ENCODE measurements at regions not wholly inside any gene's neighbourhood (a gene's known extent, or its start where the extent isn't known, plus 50 kb on each side); places are given as distances from the start of the nearest gene placed in this dataset.

DNA sequence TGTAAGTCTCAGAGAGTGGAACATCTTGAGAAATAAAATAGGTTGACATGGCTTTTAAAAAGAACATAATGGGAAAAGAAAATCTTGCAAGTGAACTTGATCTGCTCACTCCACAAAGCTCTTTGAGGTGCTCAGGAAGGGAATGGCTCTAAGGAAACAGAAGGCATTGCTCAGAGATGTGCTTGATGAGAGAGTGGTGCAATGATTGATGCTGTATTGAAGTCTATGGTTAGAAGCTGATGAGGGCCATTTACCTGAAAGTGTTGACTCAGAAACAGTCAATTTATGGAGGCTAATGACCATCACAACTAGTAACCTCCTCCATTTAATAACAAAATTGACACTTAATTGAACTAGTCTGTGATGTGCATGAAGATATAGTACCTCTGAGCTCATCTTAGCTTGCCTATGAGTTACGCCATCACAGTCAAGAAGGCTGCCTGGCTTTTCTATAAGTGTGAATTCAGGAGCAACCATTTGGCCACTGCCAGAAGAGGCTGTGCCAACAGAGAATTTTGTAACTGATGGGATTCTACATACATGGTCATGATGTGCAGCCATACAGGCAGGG is 639.1 kb downstream of the JRKL start:
- Histone ChIP-seq H2AFZ (ENCODE audit: low read length) (no peak overlapping the region), H3K36me3 (ENCODE audit: insufficient read depth, low read length) (no peaks in the 10 kb centered on the region), H4K20me1 (ENCODE audit: insufficient read depth, low read length) (no peaks in the 10 kb centered on the region), H3K27me3 (ENCODE audit: insufficient read depth, low read length) (no peaks in the 10 kb centered on the region), H3K79me2 (ENCODE audit: insufficient read depth, low read length) (no peaks in the 10 kb centered on the region), H3K4me3 (ENCODE audit: insufficient read depth, low read length) (no peak overlapping the region), H3K9me3 (ENCODE audit: low read depth, low read length) (no peaks in the 10 kb centered on the region), H3K4me1 (ENCODE audit: insufficient read depth, low read length) (no peaks in the 10 kb centered on the region), H3K4me2 (ENCODE audit: insufficient read depth, low read length) (no peak overlapping the region), H3K27ac (ENCODE audit: low read depth, low read length) (no peak overlapping the region)
- TF ChIP-seq CTCF (IDR thresholded peaks at IDR 0.05; ENCODE audit: extremely low read depth, low read depth, low read length) = no peak
- no peak for DNase-seq (ENCODE audit: insufficient read length, low spot score, missing footprints)

DNA sequence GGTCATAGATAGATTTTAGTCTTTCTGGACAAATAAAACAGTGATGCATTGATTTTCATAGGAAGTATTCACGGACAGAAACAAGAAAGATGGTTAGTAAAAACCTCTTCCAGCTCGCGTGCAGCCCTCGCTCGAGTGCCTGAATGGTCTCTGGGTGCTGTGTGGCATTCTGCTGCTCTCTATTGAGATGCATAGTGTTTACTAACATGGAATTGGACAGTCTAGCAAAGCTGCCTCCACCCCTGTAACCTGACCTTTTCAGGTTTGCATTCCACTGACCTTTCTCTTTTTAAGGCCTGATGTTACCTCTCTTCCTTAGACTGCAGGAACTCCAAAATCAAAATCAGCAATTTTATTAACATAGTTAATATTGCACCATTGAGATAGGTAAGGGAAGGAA is 643.4 kb downstream of the JRKL start:
- Histone ChIP-seq H3K9me3 (ENCODE audit: low read depth, low read length) (no peaks in the 10 kb centered on the region), H3K27me3 (ENCODE audit: insufficient read depth, low read length) (no peaks in the 10 kb centered on the region), H3K4me2 (ENCODE audit: insufficient read depth, low read length) (no peak overlapping the region), H3K4me1 (ENCODE audit: insufficient read depth, low read length) (no peaks in the 10 kb centered on the region), H3K36me3 (ENCODE audit: insufficient read depth, low read length) (no peaks in the 10 kb centered on the region), H2AFZ (ENCODE audit: low read length) (no peak overlapping the region), H3K79me2 (ENCODE audit: insufficient read depth, low read length) (no peaks in the 10 kb centered on the region), H3K27ac (ENCODE audit: low read depth, low read length) (no peak overlapping the region), H4K20me1 (ENCODE audit: insufficient read depth, low read length) (no peaks in the 10 kb centered on the region), H3K4me3 (ENCODE audit: insufficient read depth, low read length) (no peak overlapping the region)
- no peak for DNase-seq (ENCODE audit: insufficient read length, low spot score, missing footprints)
- TF ChIP-seq CTCF (IDR thresholded peaks at IDR 0.05; ENCODE audit: extremely low read depth, low read depth, low read length) = no peak

GRCh38 chr11:97048481-97048880 is 658.7 kb downstream of the JRKL start:
- no peak for DNase-seq (ENCODE audit: insufficient read length, low spot score, missing footprints)
- no peaks in the 10 kb centered on the region for H3K27me3 ChIP-seq (ENCODE audit: insufficient read depth, low read length)
- H3K4me2 ChIP-seq (ENCODE audit: insufficient read depth, low read length) = no peak overlapping the region
- H3K27ac ChIP-seq (ENCODE audit: low read depth, low read length) = no peak overlapping the region
- no peaks in the 10 kb centered on the region for H3K9me3 ChIP-seq (ENCODE audit: low read depth, low read length)
- H3K36me3 ChIP-seq (ENCODE audit: insufficient read depth, low read length) = no peaks in the 10 kb centered on the region
- no peak overlapping the region for H2AFZ ChIP-seq (ENCODE audit: low read length)
- TF ChIP-seq CTCF (IDR thresholded peaks at IDR 0.05; ENCODE audit: extremely low read depth, low read depth, low read length) = no peak
- H3K79me2 ChIP-seq (ENCODE audit: insufficient read depth, low read length) = no peaks in the 10 kb centered on the region
- no peak overlapping the region for H3K4me3 ChIP-seq (ENCODE audit: insufficient read depth, low read length)
- H4K20me1 ChIP-seq (ENCODE audit: insufficient read depth, low read length) = no peaks in the 10 kb centered on the region
- H3K4me1 ChIP-seq (ENCODE audit: insufficient read depth, low read length) = no peaks in the 10 kb centered on the region

DNA sequence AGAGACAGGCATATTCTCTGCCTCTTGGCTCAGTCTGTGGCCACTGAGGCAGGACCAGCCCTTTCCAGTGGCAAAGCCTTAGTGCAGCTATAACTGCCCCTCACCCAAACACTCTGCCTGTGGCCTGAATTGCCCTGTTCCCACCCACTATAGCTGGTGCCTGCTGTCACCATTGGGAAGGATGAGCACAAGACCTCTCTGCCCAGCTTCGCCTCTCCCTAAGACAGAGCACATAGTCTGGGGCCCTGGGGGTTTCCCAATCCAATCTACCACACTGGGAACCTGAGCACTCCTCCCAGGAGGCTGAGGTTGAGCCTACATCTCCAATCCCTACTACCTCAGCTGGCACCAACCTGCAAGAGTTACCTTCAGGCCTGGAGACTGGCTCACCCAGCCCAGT is 670.4 kb downstream of the JRKL start:
- Histone ChIP-seq H3K27ac (ENCODE audit: low read depth, low read length) (no peak overlapping the region), H3K9me3 (ENCODE audit: low read depth, low read length) (peaks cover 8% of the 10 kb centered on the region), H3K4me3 (ENCODE audit: insufficient read depth, low read length) (no peak overlapping the region), H4K20me1 (ENCODE audit: insufficient read depth, low read length) (no peaks in the 10 kb centered on the region), H2AFZ (ENCODE audit: low read length) (no peak overlapping the region), H3K36me3 (ENCODE audit: insufficient read depth, low read length) (no peaks in the 10 kb centered on the region), H3K27me3 (ENCODE audit: insufficient read depth, low read length) (no peaks in the 10 kb centered on the region), H3K79me2 (ENCODE audit: insufficient read depth, low read length) (no peaks in the 10 kb centered on the region), H3K4me2 (ENCODE audit: insufficient read depth, low read length) (no peak overlapping the region), H3K4me1 (ENCODE audit: insufficient read depth, low read length) (no peaks in the 10 kb centered on the region)
- no peak for TF ChIP-seq CTCF (IDR thresholded peaks at IDR 0.05; ENCODE audit: extremely low read depth, low read depth, low read length)
- DNase-seq (ENCODE audit: insufficient read length, low spot score, missing footprints) = no peak

Measured in osteoblast (primary cell).